GM21737 (cell line): ENCODE measurements at regions not wholly inside any gene's neighbourhood (a gene's known extent, or its start where the extent isn't known, plus 50 kb on each side); places are given as distances from the start of the nearest gene placed in this dataset.

Experiments used
- ATAC-seq: cut with Tn5 transposase; IDR thresholded peaks from one replicate; pipeline ENCODE4 v1.9.1; 2021; ENCODE audit warnings: mild to moderate bottlenecking, moderate library complexity; ENCODE audit not compliant: unreplicated experiment

GRCh38 chr10:131762789-131763696 lies 137.8 kb upstream of the PPP2R2D start:
- ATAC-seq: no peak

DNA sequence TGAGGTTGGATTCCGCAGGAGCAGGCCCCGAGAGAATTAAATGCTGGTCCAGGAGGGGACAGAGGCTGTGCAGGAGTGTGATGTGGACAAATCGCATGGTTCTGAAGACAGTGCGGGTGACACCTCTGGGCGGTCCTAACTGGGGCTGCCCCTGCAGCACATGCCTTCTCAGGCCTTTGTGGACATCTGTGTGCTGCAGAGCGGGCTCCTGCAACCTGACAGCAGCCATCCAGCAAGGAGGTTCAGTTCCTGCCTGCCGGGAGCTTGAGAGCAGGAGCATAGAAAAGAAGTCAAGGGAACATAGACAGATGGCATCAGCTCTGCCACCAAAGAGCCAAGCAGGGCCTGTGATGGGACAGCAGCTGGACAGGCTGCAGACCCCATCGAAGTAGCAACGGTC lies 135.9 kb upstream of the PPP2R2D start:
- no peak for ATAC-seq

- no peak for ATAC-seq
Measured at GRCh38 chr10:131766096-131766495, 134.7 kb upstream of the PPP2R2D start.

DNA sequence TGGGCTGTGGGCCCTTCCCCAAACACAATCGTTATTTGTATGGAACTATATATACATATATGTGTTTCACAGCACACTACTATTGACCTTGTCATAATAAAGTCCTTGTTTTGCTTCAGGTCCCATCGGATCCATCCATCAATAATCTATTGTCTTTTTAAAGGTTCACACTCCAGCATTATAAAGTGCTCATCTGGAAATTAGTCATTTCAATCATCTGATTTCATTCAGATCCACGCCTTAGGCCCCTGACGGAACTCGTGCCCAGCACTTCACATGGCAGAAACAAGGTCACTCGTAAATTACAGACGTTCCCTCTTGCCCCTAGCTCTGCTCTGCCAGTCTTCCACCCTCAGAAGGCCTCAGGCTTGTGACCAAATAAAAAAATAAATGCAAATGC lies 133.1 kb upstream of the PPP2R2D start:
- ATAC-seq: no peak

GRCh38 chr10:131769571-131770410 lies 131.0 kb upstream of the PPP2R2D start:
- ATAC-seq: no peak

DNA sequence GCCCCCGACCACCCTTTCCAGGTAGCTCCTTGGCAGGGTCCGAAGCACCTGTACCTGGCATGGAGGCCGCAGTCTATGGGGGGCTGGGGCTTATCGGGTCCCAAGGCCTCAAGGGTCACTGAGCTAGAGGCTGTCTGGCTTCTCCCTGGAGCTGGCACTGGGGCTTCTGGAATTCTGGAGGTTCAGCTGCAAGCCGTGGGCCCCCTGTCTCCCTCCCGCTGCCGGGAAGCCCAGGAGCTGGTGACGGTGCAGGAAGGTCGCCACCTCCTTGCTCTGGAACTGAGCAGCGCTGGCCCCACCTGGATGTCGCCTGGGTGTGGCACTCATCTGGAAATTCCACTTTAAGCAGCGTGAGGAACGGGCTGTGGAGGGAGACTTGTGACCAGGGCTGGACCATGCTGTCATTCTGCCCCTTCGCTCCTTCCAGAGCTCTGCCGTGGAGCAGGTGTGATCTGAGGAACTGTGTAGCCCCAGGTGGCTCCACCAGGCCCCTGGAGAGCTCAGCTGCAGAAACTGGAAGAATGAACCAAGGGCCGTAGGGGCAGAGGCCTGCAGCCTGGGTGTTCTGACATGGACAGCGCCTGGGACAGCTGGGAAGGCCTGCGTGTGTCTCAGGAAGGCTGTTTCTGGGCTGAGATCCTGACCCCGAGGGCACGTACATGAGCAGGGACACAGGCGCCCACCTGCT lies 129.7 kb upstream of the PPP2R2D start:
- no peak for ATAC-seq

DNA sequence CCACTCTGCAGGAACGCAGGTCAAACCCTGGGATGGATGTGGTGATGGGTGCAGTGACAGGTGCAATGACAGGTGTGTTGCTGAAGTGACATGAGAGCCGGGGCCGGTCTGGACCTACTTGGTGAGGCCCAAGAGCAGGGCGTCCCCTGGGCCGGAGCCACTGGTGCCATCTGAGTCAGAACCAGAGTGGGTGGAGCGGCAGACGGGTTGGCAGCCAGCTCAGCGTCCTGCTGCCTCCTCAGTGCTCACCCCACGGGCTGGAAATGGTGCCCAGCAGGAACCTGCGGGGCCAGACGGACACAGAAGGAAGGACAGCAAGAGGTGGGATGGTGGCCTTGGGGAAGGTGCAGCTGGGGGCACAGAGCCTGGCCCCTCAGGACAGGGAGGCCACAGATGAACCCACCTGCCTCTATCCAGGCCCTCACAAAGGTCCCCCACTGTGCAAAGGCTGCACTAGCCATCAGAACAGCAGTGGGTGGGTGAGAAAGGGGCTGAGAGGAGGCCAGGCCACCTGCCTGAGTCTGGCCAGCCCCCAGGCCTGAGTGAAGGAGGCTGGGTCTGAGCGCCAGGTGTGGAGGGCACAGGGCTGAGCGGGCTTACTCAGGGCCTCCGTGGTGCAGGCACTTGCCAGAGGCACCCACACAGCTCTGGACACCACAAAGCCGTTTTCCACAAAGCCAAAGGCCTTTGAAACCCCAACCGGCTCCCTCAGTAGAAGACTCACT lies 129.0 kb upstream of the PPP2R2D start:
- no peak for ATAC-seq

- ATAC-seq: no peak
Measured at GRCh38 chr10:131772441-131772840, 128.4 kb upstream of the PPP2R2D start.

DNA sequence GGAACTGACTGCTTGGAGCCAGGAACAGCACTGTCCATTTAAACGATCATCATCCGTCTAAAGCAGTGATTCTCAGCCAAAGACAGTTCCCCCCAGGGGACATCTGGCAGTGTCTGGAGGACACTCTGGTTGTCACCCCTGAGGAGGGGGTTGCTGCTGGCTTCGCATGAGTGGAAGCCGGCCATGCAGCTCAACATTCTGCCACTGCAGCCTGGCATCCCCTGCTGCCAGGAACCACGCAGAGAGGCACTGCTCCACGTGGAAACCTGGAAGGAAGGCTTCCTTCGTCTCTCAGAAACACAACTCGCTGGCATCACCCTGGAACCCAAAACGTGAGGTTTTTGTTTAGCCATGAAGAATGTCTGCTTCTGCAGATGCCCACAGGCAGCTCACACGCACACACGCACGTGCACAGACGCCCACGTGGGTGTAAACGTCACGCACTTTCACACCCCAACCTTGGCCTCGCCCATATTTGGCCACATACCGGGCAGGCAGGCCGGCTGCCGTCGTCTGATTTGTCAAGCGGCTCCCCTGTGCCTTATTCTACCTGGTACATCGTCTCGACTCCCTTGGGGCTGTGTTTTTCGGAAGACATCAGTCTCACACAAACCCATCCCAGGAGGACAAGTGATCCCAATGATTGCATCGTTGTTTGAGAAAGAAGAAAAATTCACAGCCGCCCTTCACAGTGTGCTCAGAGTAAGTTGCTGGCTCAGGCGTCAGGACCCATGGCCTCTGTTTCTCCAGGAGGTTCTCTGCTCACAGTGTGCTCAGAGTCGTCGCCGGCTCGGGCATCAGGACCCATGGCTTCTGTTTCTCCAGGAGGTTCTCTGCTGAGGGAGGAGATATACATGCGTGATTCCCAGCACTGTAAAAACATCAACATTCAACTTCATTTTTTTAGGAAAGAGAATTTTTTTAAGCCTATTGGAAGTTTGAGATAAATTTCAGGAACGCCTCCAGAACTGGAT lies 127.2 kb upstream of the PPP2R2D start:
- no peak for ATAC-seq

- ATAC-seq: no peak
Measured at GRCh38 chr10:131774681-131775085, 126.1 kb upstream of the PPP2R2D start.

- ATAC-seq: no peak
Measured at GRCh38 chr10:131775433-131775832, 125.4 kb upstream of the PPP2R2D start.

- ATAC-seq: no peak
Measured at GRCh38 chr10:131775833-131776232, 125.0 kb upstream of the PPP2R2D start.

DNA sequence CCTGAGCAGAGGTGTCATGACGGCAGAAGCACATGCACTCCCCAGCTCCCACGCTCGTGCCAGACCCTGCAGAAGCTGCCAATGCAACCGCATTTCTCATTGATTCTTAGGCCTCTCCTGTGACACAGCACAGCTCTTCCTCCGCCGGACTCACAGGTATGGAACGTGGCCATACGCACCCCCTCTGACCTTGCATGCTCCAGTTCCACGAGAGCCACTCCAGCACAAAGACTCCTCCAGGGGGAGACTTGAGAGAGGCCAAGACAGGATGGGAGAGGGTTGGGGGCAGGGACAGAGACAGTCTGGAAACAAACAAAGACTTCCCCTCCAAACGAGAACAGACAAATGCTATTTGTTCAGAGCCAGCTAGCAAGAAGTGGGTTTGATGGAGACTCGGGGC lies 124.3 kb upstream of the PPP2R2D start:
- no peak for ATAC-seq

DNA sequence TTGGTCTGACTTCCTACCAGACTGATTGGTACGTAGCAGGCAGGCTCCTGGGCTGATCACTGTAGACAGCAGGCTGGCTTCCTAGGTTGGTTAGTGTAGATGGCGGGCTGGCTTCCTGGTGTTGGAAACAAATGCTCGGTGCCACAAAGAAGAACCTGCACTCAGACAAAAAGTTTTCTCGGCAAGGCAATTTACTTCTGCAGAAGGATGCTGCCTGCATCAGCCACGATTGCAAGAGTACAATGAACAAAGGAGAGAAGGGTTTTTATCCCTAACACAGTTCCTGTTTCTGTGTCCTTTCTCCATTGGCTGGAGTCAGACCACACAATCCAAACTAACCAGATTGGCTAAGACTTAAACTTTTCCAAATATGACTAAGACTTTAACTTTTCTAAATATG lies 123.6 kb upstream of the PPP2R2D start:
- no peak for ATAC-seq

DNA sequence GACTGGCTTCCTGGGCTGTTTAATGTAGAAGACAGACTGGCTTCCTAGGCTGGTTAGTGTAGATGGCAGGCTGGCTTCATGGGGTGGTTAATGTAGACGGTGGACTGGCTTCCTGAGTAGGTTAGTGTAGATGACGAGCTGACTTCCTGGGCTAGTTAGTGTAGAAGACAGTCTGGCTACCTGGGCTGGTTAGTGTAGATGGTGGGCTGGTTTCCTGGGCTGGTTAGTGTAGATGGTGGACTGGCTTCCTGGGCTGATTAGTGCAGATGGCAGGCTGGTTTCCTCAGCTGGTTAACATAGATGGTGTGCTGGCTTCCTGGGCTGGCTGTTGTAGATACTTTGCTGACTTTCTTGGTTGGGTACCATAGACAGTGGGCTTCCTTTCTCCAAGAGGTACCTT lies 122.9 kb upstream of the PPP2R2D start:
- no peak for ATAC-seq

DNA sequence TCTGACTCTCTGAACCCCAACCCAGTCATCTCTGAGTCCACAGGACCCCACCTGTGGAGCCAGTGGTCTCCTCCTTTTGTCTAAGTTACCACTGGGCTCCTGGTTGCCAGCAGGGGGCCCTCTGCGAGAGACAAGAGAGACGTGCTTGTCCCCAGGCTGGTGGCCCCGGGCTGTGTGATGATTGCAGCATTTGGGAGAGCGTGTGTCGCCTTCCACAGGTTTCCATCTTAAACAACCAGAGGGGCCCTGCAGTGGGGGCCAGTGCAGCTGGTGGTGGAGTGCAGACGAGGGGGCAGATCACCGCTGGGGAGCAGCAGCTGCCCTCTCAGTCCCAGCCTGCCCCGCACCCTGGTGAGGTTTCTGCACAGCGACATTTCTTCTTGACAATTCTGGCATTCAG lies 122.4 kb upstream of the PPP2R2D start:
- no peak for ATAC-seq

GRCh38 chr10:131778842-131779241 lies 122.0 kb upstream of the PPP2R2D start:
- no peak for ATAC-seq

GRCh38 chr10:131779661-131780394 lies 121.0 kb upstream of the PPP2R2D start:
- no peak for ATAC-seq

GRCh38 chr10:131781076-131781475 lies 119.7 kb upstream of the PPP2R2D start:
- ATAC-seq: no peak
